Heart left ventricle (tissue), 16 donors: ENCODE measurements at regions not wholly inside any gene's neighbourhood (a gene's known extent, or its start where the extent isn't known, plus 50 kb on each side); places are given as distances from the start of the nearest gene placed in this dataset.

Experiments
- ATAC-seq, 4 donors: fragments of 200-7000 bp; cut with Tn5 transposase; one replicate each; pipeline ENCODE4 v1.9.1; 2020 to 2022; ENCODE audit warnings: moderate library complexity in 4 of 4, mild to moderate bottlenecking in 3 of 4, moderate number of reproducible peaks in 1 of 4
- DNase-seq, 5 donors: peaks; one replicate each; pipeline ENCODE4 v3.0.0-alpha.2; 2020
- H3K27ac ChIP-seq, 12 donors: fragments of 200-600 bp; sonication (generic) in 4 of 12; one replicate each; pipeline versions ENCODE4 v1.5.0 to v1.8.0; 2016 to 2022; ENCODE audit warnings: mild to moderate bottlenecking in 2 of 12
- H3K27me3 ChIP-seq, 9 donors: fragments of 200-600 bp; sonication (generic) in 2 of 9; one replicate each; pipeline versions ENCODE4 v1.5.1 to v1.8.0; 2016 to 2022; ENCODE audit warnings: mild to moderate bottlenecking in 3 of 9
- H3K36me3 ChIP-seq, 9 donors: fragments of 200-600 bp; sonication (generic) in 2 of 9; one replicate each; pipeline versions ENCODE4 v1.5.0 to v1.8.0; 2018 to 2022; ENCODE audit warnings: mild to moderate bottlenecking in 2 of 9
- H3K4me1 ChIP-seq, 12 donors: fragments of 200-600 bp; sonication (generic) in 4 of 12; one replicate each; pipeline versions ENCODE4 v1.5.0 to v1.8.0; 2016 to 2022; ENCODE audit warnings: mild to moderate bottlenecking in 3 of 12
- H3K4me3 ChIP-seq, 12 donors: fragments of 200-600 bp; sonication (generic) in 4 of 12; one replicate each; pipeline versions ENCODE4 v1.5.0 to v1.8.0; 2017 to 2022; ENCODE audit warnings: mild to moderate bottlenecking in 9 of 12, moderate library complexity in 4 of 12
- H3K9me3 ChIP-seq, 12 donors: fragments of 200-600 bp; sonication (generic) in 4 of 12; one replicate each; pipeline versions ENCODE4 v1.5.0 to v1.8.0; 2016 to 2022; ENCODE audit warnings: mild to moderate bottlenecking in 1 of 12
- POLR2A ChIP-seq, 2 donors: fragments of 450-650 bp; IDR thresholded peaks; one replicate each; pipeline ENCODE4 v1.6.1; 2017; ENCODE audit warnings: antibody characterized with exemption in 2 of 2, mild to moderate bottlenecking in 2 of 2, moderate library complexity in 2 of 2
- WGBS, 4 donors: extraction: QIAGEN DNeasy Blood & Tissue Kit in 2 of 4; methylation state at CpG; one replicate each; pipeline versions ENCODE4 v1.1.5 to v1.1.7; 2013 to 2018; 5-methylcytosine and 5-hydroxymethylcytosine counted together
- intact Hi-C, 10 donors: fragments of 100-400 bp; cut with DNase I; formaldehyde crosslinking; loops; one replicate each; pipeline versions ENCODE4 v1.11.1 to v1.14.2; 2022
- TF ChIP-seq, protein P1 (sequence below), 12 donors: fragments of 200-600 bp; sonication (generic) in 4 of 12; IDR thresholded peaks; one replicate each; pipeline versions ENCODE4 v1.5.0 to v1.8.0; 2018 to 2022; ENCODE audit warnings: antibody characterized with exemption in 12 of 12, mild to moderate bottlenecking in 5 of 12
- donor health status: ischemic (EF 13 %, LVEDD 7.1; RV severe dilation, severe dysfunction).
- donor health status: healthy with polysubstance abuse.
- donor health status: DM: no; HTN: yes; CAD: no.
- donor health status: DM: no; HTN: no; CAD: no.
- donor health status: ischemic (EF 25% LVEDD 6.9; RV normal size, moderate dysfunction).
- donor health status: ischemic (EF 25% LVEDD 5.7; RV mildly dilated, moderate dysfunction).
- donor health status: healthy.
- donor health status: DM: yes; HTN: yes; CAD: no.
- donor health status: ischemic (EF 35%, LVEDD 5.7; RV mildly dilated, moderate dysfunction).
- donor health status: nonischemic (EF 11% LVEDD 7.7; RV severe dilation, severe dysfunction).
- donor health status: DM: yes; HTN: yes; CAD: no.
- donor health status: PGD.
- donor health status: ischemic (EF 29% LVEDD 5.4; RV normal size, mild dysfunction).
- donor health status: nonischemic (EF 23%, LVEDD 6.1; RV moderate dilation, normal function).

DNA sequence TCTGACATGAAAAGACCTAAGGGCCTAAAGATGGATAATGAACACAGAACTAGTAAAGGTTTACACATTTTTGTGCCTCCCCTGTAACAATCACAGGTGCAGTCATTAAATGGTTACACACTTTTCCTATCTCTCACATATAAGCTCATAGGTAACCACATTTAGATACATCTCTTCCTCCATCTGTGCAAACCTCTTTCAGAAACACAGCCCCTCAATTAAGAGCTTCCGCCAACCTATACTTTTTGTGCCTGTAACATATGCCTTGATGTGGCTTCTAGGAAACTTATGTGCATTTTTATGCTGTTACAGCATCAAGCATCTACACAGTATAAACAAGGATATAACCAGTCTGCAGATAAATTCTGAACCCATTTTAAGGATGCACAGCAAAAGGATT, 643.3 kb downstream of the BCL11A start:
- intact Hi-C loops, result no loop called here
- no peak for TF ChIP-seq POLR2A (IDR thresholded peaks at IDR 0.05)
- TF ChIP-seq, protein P1, sequence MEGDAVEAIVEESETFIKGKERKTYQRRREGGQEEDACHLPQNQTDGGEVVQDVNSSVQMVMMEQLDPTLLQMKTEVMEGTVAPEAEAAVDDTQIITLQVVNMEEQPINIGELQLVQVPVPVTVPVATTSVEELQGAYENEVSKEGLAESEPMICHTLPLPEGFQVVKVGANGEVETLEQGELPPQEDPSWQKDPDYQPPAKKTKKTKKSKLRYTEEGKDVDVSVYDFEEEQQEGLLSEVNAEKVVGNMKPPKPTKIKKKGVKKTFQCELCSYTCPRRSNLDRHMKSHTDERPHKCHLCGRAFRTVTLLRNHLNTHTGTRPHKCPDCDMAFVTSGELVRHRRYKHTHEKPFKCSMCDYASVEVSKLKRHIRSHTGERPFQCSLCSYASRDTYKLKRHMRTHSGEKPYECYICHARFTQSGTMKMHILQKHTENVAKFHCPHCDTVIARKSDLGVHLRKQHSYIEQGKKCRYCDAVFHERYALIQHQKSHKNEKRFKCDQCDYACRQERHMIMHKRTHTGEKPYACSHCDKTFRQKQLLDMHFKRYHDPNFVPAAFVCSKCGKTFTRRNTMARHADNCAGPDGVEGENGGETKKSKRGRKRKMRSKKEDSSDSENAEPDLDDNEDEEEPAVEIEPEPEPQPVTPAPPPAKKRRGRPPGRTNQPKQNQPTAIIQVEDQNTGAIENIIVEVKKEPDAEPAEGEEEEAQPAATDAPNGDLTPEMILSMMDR (IDR thresholded peaks at IDR 0.05), result no peak
- Histone ChIP-seq H3K27ac (no peak overlapping the region), H3K4me1 (no peaks in the 10 kb centered on the region), H3K36me3 (no peaks in the 10 kb centered on the region), H3K27me3 (peaks cover 0 to 3% (median 0%) of the 10 kb centered on the region in 9 donors), H3K4me3 (no peak overlapping the region), H3K9me3 (no peaks in the 10 kb centered on the region)
- DNase-seq, result no peak
- 95 to 100% (median 97%) methylated on average over 1 of the region's 1 CpG for WGBS, 4 donors
- ATAC-seq, result no peak

DNA sequence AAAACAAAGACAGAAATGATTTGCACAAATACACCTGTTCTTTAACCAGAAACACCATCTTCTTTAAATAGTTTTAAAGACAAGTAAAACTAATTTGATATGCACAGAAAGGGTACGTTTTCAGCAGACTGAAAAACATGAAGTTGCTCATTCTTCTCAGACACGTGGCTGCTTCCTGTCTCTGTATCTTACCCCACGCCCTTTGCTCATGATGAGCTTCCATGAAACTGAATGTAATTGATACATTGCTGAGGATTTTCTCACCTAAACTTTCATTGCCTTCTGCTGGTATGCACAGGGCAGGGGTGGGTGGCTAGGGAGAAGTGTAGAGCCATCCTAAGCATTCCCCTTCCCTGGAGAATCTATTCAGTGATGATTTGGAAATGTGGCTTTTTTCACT, 644.3 kb downstream of the BCL11A start:
- Histone ChIP-seq H3K4me3 (no peak overlapping the region), H3K36me3 (no peaks in the 10 kb centered on the region), H3K27me3 (no peaks in the 10 kb centered on the region), H3K4me1 (no peaks in the 10 kb centered on the region), H3K9me3 (no peaks in the 10 kb centered on the region), H3K27ac (no peak overlapping the region)
- TF ChIP-seq, protein P1 (IDR thresholded peaks at IDR 0.05), result no peak
- no peak for TF ChIP-seq POLR2A (IDR thresholded peaks at IDR 0.05)
- WGBS, 4 donors, result 52 to 67% (median 61%) methylated on average over 3 of the region's 3 CpGs
- DNase-seq, result no peak
- ATAC-seq, result no peak
- intact Hi-C loops, result no loop called here

DNA sequence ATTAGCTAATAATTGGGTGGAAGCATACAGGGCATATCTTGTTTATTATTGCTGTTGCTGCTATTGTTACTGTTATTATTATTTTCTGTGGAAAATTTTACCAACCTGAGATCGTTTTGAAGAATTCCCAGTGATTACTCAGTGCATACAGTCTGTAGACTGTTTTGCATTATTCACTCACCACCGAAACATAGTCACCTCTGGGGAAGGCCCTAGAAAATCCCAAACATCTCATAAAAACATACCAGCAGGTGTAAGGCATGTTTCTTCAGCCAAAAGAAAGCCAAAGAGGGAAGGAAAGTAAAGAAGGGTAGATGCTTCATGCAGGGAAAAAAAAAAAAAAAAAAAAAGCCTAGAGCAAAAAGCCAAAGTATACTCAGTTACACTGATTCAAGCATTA, 647.7 kb downstream of the BCL11A start:
- Histone ChIP-seq H3K36me3 (no peaks in the 10 kb centered on the region), H3K4me1 (peaks cover 0 to 5% (median 0%) of the 10 kb centered on the region in 12 donors), H3K9me3 (no peaks in the 10 kb centered on the region), H3K4me3 (no peak overlapping the region), H3K27me3 (no peaks in the 10 kb centered on the region), H3K27ac (no peak overlapping the region)
- DNase-seq (no peak), ATAC-seq (no peak)
- TF ChIP-seq POLR2A (IDR thresholded peaks at IDR 0.05), result no peak
- TF ChIP-seq, protein P1 (IDR thresholded peaks at IDR 0.05), result no peak
- intact Hi-C loops, result no loop called here
- 73 to 90% (median 83%) methylated on average over 2 of the region's 2 CpGs for WGBS, 4 donors

DNA sequence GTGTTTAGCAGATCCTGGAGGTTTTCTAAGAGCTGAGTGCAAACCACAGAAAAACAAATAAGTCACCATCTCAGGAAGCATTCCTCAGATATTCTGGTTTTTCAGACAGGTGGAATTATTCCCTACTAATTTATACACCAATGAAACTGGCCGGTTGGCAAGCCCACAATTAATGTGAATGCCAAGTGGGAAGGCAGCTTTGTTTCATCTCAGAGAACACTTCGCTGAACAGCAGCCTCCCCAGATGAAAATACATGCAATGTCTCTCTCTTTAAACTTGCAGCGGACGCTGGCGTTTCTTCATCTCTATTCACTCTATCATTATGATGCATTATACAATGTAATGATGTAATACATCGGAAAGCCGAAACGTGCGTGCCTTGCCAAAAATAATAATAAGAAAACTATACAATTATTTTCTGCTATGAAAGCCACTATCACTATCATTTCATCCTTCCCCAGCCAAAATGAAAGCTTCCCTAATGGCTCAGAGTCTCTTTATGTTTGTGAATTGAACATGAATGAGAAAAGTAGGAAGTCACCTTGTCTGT, 649.4 kb downstream of the BCL11A start:
- no peak for DNase-seq
- no peak for ATAC-seq
- H3K9me3 ChIP-seq, result no peaks in the 10 kb centered on the region
- no peak overlapping the region for H3K4me3 ChIP-seq
- peaks cover 0 to 5% (median 0%) of the 10 kb centered on the region in 12 donors for H3K4me1 ChIP-seq
- 62 to 74% (median 65%) methylated on average over 9 of the region's 9 CpGs for WGBS, 4 donors
- TF ChIP-seq, protein P1 (IDR thresholded peaks at IDR 0.05), result no peak
- TF ChIP-seq POLR2A (IDR thresholded peaks at IDR 0.05), result no peak
- intact Hi-C loops, result loop anchor here in 1 of 10 donors (5.0 kb wide), 1 partner anchor 203 kb away; no protein-coding TSS in a partner anchor
- H3K27me3 ChIP-seq, result no peaks in the 10 kb centered on the region
- H3K27ac ChIP-seq, result no peak overlapping the region
- H3K36me3 ChIP-seq, result no peaks in the 10 kb centered on the region
